Type B pancreatic cell (in vitro differentiated cells): ENCODE measurements at regions not wholly inside any gene's neighbourhood (a gene's known extent, or its start where the extent isn't known, plus 50 kb on each side); places are given as distances from the start of the nearest gene placed in this dataset.

Source experiments
- DNase-seq: peaks from one replicate; pipeline ENCODE4 v3.0.0; 2021; ENCODE audit warnings: mixed read lengths; ENCODE audit not compliant: unreplicated experiment; ENCODE audit errors: extremely low spot score
- H3K27ac Mint-ChIP-seq: 2 replicates; pipeline ENCODE4 v1.8.0; 2021; ENCODE audit warnings: mild to moderate bottlenecking, mixed read lengths
- H3K27me3 Mint-ChIP-seq: 2 replicates; pipeline ENCODE4 v1.8.0; 2021; ENCODE audit warnings: mixed read lengths
- H3K36me3 Mint-ChIP-seq: 2 replicates; pipeline ENCODE4 v1.8.0; 2021; ENCODE audit warnings: mixed read lengths
- H3K4me1 Mint-ChIP-seq: one replicate; pipeline ENCODE4 v1.8.0; 2021; ENCODE audit warnings: mixed read lengths; ENCODE audit not compliant: unreplicated experiment
- H3K4me3 Mint-ChIP-seq: 2 replicates; pipeline ENCODE4 v1.8.0; 2021; ENCODE audit warnings: mild to moderate bottlenecking, mixed read lengths
- H3K9me3 Mint-ChIP-seq: 2 replicates; pipeline ENCODE4 v1.8.0; 2021; ENCODE audit warnings: mixed read lengths
- TF ChIP-seq, protein P1 (sequence below): fragments of 200-600 bp; sonication (generic); conservative IDR thresholded peaks from 2 replicates; pipeline ENCODE4 v1.5.0; 2021; ENCODE audit warnings: antibody characterized with exemption, mild to moderate bottlenecking

- no peaks in the 10 kb centered on the region for H3K27me3 Mint-ChIP-seq
- DNase-seq = no peak
- TF ChIP-seq, protein P1, sequence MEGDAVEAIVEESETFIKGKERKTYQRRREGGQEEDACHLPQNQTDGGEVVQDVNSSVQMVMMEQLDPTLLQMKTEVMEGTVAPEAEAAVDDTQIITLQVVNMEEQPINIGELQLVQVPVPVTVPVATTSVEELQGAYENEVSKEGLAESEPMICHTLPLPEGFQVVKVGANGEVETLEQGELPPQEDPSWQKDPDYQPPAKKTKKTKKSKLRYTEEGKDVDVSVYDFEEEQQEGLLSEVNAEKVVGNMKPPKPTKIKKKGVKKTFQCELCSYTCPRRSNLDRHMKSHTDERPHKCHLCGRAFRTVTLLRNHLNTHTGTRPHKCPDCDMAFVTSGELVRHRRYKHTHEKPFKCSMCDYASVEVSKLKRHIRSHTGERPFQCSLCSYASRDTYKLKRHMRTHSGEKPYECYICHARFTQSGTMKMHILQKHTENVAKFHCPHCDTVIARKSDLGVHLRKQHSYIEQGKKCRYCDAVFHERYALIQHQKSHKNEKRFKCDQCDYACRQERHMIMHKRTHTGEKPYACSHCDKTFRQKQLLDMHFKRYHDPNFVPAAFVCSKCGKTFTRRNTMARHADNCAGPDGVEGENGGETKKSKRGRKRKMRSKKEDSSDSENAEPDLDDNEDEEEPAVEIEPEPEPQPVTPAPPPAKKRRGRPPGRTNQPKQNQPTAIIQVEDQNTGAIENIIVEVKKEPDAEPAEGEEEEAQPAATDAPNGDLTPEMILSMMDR = no peak
- H3K27ac Mint-ChIP-seq = no peak overlapping the region
- no peak overlapping the region for H3K4me3 Mint-ChIP-seq
- no peaks in the 10 kb centered on the region for H3K9me3 Mint-ChIP-seq
- H3K4me1 Mint-ChIP-seq = peaks cover 10% of the 10 kb centered on the region
- H3K36me3 Mint-ChIP-seq = no peaks in the 10 kb centered on the region
Observed at GRCh38 chr6:143621876-143622605, 55.7 kb upstream of the PHACTR2 start.

GRCh38 chr6:143621159-143621873, 56.4 kb upstream of the PHACTR2 start:
- Mint-ChIP-seq H3K27ac (no peak overlapping the region), H3K4me3 (no peak overlapping the region), H3K36me3 (no peaks in the 10 kb centered on the region), H3K27me3 (no peaks in the 10 kb centered on the region), H3K9me3 (no peaks in the 10 kb centered on the region), H3K4me1 (peaks cover 10% of the 10 kb centered on the region)
- no peak for DNase-seq
- TF ChIP-seq, protein P1 = no peak

- H3K27ac Mint-ChIP-seq = no peak overlapping the region
- peaks cover 10% of the 10 kb centered on the region for H3K4me1 Mint-ChIP-seq
- no peaks in the 10 kb centered on the region for H3K9me3 Mint-ChIP-seq
- no peak for DNase-seq
- no peak overlapping the region for H3K4me3 Mint-ChIP-seq
- H3K36me3 Mint-ChIP-seq = no peaks in the 10 kb centered on the region
- no peaks in the 10 kb centered on the region for H3K27me3 Mint-ChIP-seq
- TF ChIP-seq, protein P1 = no peak
Observed at GRCh38 chr6:143620447-143620846, 57.3 kb upstream of the PHACTR2 start.

DNA sequence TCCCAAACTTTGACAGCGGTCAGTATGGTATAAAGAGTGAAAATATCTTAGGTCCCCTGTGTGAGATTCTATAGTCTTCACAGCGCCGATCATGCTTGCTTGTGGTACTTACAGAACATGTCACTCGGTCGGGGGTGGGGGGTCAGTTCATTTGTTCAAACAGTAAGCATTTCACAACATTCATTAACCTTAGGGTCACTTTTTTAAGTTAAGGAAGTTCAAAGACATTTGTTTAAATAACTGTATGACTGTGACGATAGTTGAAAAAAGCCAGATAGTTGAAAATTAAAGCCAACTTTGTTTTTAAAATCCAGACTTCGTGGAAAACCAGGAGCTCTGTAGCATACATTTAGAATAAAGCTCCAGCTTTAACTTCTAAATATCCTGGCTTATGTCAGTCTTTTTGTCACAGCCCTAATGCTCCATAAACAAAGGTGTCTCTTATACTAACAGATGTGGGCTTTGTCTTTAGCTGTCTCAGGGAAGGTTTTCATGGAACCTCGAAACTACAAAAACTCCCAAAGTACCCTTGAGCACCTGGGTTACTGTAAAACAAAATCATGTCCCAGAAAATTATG, 57.9 kb upstream of the PHACTR2 start:
- no peak for DNase-seq
- no peak overlapping the region for H3K27ac Mint-ChIP-seq
- no peak overlapping the region for H3K4me3 Mint-ChIP-seq
- no peaks in the 10 kb centered on the region for H3K9me3 Mint-ChIP-seq
- H3K36me3 Mint-ChIP-seq = no peaks in the 10 kb centered on the region
- no peaks in the 10 kb centered on the region for H3K27me3 Mint-ChIP-seq
- TF ChIP-seq, protein P1 = no peak
- peaks cover 10% of the 10 kb centered on the region for H3K4me1 Mint-ChIP-seq

DNA sequence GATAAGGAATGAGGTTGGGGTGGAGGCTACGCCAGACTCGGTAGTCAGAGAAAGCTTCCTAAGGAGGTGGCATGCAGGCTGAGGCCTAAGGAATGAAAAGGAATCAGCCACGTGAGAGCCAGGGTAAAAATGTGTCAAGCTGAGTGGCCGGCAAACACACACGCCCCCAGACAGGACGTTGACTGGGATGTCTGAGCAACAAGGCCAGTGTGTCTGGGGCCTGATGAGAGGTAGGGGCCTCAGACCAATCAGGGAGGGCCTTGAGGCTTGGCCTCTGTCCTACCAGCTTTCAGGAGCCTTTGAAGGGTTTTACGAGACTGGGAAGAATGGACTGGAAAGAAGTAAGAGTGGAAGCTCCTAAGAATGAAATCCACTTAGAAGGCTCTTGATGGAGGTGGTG, 61.0 kb upstream of the PHACTR2 start:
- Mint-ChIP-seq H3K36me3 (no peaks in the 10 kb centered on the region), H3K27me3 (no peaks in the 10 kb centered on the region), H3K9me3 (no peaks in the 10 kb centered on the region), H3K4me3 (no peak overlapping the region), H3K27ac (no peak overlapping the region), H3K4me1 (peaks cover 10% of the 10 kb centered on the region)
- no peak for DNase-seq
- TF ChIP-seq, protein P1 = no peak
